NK-92 (cell line): ENCODE measurements at regions not wholly inside any gene's neighbourhood (a gene's known extent, or its start where the extent isn't known, plus 50 kb on each side); places are given as distances from the start of the nearest gene placed in this dataset.

ENCODE experiments used
- DNase-seq: peaks from one replicate; lab custom pipeline; 2025; ENCODE audit not compliant: unreplicated experiment; lab: John Stamatoyannopoulos, UW

GRCh38 chr3:18835021-18835420, 313.3 kb upstream of the KCNH8 start:
- no peak for DNase-seq

- DNase-seq = no peak
Measured at GRCh38 chr3:18830087-18830486, 318.2 kb upstream of the KCNH8 start.

GRCh38 chr3:18828637-18829036, 319.7 kb upstream of the KCNH8 start:
- no peak for DNase-seq

GRCh38 chr3:18827664-18828063, 320.6 kb upstream of the KCNH8 start:
- DNase-seq = no peak

GRCh38 chr3:18825665-18826064, 322.6 kb upstream of the KCNH8 start:
- no peak for DNase-seq

- no peak for DNase-seq
Measured at GRCh38 chr3:18813300-18813699, 335.0 kb upstream of the KCNH8 start.

GRCh38 chr3:18812316-18812715, 336.0 kb upstream of the KCNH8 start:
- no peak for DNase-seq

- no peak for DNase-seq
Measured at GRCh38 chr3:18810306-18810661, 338.0 kb upstream of the KCNH8 start.

- DNase-seq = no peak
Measured at GRCh38 chr3:18809640-18810305, 338.5 kb upstream of the KCNH8 start.

- no peak for DNase-seq
Measured at GRCh38 chr3:18808429-18808828, 339.9 kb upstream of the KCNH8 start.

GRCh38 chr3:18807593-18807992, 340.7 kb upstream of the KCNH8 start:
- DNase-seq = no peak

GRCh38 chr3:18806633-18807032, 341.7 kb upstream of the KCNH8 start:
- no peak for DNase-seq

GRCh38 chr3:18797378-18797777, 350.9 kb upstream of the KCNH8 start:
- no peak for DNase-seq

- no peak for DNase-seq
Measured at GRCh38 chr3:18795078-18795477, 353.2 kb upstream of the KCNH8 start.

- DNase-seq = no peak
Measured at GRCh38 chr3:18791752-18792151, 356.6 kb upstream of the KCNH8 start.

- no peak for DNase-seq
Measured at GRCh38 chr3:18791182-18791581, 357.1 kb upstream of the KCNH8 start.

- no peak for DNase-seq
Measured at GRCh38 chr3:18790384-18790783, 357.9 kb upstream of the KCNH8 start.

- no peak for DNase-seq
Measured at GRCh38 chr3:18789734-18790133, 358.6 kb upstream of the KCNH8 start.

GRCh38 chr3:18787441-18787840, 360.9 kb upstream of the KCNH8 start:
- no peak for DNase-seq

GRCh38 chr3:18786650-18787323, 361.5 kb upstream of the KCNH8 start:
- no peak for DNase-seq

GRCh38 chr3:18782191-18782590, 357.1 kb upstream of the SATB1 start:
- no peak for DNase-seq

- DNase-seq = no peak
Measured at GRCh38 chr3:18780959-18781358, 355.8 kb upstream of the SATB1 start.

- DNase-seq = no peak
Measured at GRCh38 chr3:18779704-18780103, 354.6 kb upstream of the SATB1 start.
